ENCODE measurements at regions not wholly inside any gene's neighbourhood (a gene's known extent, or its start where the extent isn't known, plus 50 kb on each side); places are given as distances from the start of the nearest gene placed in this dataset.

DNA sequence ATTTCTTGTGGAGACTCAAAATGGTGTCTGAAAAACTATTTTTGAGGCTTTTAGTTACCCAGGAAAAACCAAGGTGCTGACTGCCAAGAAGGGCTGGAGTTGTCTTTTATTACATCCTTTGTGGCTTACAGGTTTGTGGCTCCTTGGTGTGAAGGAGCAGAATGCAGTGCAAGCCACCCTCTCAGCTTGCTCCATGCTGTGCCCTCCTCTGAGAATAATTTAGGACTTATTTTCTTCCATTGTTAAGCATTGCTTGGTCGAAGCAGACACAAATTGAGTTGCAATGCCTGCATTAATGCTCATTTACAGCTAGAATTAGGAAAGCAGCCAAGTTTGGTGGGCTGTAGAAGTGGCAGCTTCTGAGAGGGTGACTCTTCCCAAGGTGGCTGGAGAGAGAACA is 272.2 kb downstream of the KIF4B start:
- Histone ChIP-seq H3K27ac (no peak overlapping the region), H3K36me3 (no peaks in the 10 kb centered on the region), H3K9me3 (no peaks in the 10 kb centered on the region), H3K27me3 (no peaks in the 10 kb centered on the region), H3K4me1 (no peaks in the 10 kb centered on the region), H3K4me3 (no peak overlapping the region)
- TF ChIP-seq, protein P1, sequence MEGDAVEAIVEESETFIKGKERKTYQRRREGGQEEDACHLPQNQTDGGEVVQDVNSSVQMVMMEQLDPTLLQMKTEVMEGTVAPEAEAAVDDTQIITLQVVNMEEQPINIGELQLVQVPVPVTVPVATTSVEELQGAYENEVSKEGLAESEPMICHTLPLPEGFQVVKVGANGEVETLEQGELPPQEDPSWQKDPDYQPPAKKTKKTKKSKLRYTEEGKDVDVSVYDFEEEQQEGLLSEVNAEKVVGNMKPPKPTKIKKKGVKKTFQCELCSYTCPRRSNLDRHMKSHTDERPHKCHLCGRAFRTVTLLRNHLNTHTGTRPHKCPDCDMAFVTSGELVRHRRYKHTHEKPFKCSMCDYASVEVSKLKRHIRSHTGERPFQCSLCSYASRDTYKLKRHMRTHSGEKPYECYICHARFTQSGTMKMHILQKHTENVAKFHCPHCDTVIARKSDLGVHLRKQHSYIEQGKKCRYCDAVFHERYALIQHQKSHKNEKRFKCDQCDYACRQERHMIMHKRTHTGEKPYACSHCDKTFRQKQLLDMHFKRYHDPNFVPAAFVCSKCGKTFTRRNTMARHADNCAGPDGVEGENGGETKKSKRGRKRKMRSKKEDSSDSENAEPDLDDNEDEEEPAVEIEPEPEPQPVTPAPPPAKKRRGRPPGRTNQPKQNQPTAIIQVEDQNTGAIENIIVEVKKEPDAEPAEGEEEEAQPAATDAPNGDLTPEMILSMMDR (IDR thresholded peaks at IDR 0.05) = no peak
- TF ChIP-seq POLR2A (IDR thresholded peaks at IDR 0.05) (no peak), POLR2AphosphoS5 (IDR thresholded peaks at IDR 0.05) (no peak)
- no peak for DNase-seq (ENCODE audit: low spot score in 2 of 2)
- intact Hi-C loops (cut with DNase I; ENCODE audit: low total_unique reads) = loop anchor here (5.0 kb wide), 1 partner anchor 1392 kb away; no protein-coding TSS in a partner anchor

DNA sequence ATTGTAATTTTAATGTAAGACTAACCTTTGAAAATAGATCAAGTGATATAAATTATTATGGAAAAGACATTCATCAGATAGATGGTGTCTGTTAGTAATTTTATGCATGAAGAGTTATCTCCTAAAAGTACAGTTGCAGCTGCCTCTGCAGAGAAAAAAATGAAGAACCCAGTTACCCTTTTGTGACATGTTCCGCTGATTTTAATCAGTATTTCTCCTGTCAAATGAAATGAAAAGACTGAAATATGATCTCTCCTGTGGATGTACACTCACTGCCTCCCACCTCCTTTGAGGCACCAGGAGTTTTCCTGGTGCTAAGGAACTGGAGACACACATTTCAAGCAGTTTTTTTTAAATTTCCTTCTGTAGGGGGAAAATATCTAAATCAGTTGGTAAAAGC is 277.4 kb downstream of the KIF4B start:
- H3K4me1 ChIP-seq = no peaks in the 10 kb centered on the region
- no peak overlapping the region for H3K27ac ChIP-seq
- H3K9me3 ChIP-seq = no peaks in the 10 kb centered on the region
- no peak overlapping the region for H3K4me3 ChIP-seq
- no peaks in the 10 kb centered on the region for H3K27me3 ChIP-seq
- no peak for TF ChIP-seq POLR2A (IDR thresholded peaks at IDR 0.05)
- TF ChIP-seq, protein P1 (IDR thresholded peaks at IDR 0.05) = no peak
- TF ChIP-seq POLR2AphosphoS5 (IDR thresholded peaks at IDR 0.05) = no peak
- no peak for DNase-seq (ENCODE audit: low spot score in 2 of 2)
- intact Hi-C loops (cut with DNase I; ENCODE audit: low total_unique reads) = no loop called here
- H3K36me3 ChIP-seq = no peaks in the 10 kb centered on the region

DNA sequence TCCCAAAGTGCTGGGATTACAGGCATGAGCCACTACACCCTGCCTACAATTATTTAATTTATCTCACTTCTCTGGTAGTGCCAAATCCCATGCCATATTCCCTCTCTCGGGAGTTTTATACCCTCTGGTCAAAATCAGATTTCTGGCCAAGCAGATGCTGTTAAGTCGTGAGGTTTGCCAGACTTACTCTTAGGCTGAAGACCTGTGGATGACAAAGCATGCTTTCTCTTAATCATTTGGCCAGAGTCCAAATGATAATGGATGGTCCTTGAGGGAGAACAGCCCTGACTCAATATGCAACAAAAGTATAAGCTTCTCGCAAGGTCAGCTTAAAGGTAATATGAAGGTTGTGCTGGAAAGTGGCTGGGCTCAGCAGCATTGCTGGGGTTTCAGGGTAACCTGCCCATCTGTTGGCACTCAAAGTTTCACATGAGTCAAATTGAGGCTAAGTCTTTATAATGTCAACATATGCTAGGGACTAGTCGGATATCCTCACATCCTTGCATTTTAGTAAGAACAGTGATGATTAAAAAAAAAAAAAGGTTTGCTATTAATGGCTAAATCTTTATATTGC is 280.1 kb downstream of the KIF4B start:
- Histone ChIP-seq H3K27ac (no peak overlapping the region), H3K4me1 (no peaks in the 10 kb centered on the region), H3K9me3 (no peaks in the 10 kb centered on the region), H3K27me3 (no peaks in the 10 kb centered on the region), H3K36me3 (no peaks in the 10 kb centered on the region), H3K4me3 (no peak overlapping the region)
- intact Hi-C loops (cut with DNase I; ENCODE audit: low total_unique reads) = no loop called here
- no peak for TF ChIP-seq POLR2A (IDR thresholded peaks at IDR 0.05)
- TF ChIP-seq, protein P1 (IDR thresholded peaks at IDR 0.05) = no peak
- DNase-seq (ENCODE audit: low spot score in 2 of 2) = no peak

DNA sequence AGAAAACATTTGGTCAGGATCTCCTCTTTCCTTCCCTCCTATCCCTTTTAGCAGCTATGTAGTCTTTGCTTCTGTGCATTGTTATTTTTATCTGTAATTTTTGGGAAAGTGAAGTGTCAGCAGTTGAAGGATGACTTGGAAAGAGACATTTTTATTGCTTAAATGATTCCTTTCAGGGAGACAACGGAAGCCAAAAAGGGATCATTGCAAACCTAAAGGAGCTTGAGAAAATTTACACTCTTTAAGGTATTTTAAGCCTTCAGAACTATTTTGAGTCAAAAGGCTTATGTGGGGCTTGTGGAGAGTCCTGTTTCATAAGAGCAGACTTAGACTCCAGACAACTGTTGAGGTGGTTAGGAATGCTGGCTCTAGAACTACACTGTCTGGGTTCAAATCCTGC is 281.6 kb downstream of the KIF4B start:
- intact Hi-C loops (cut with DNase I; ENCODE audit: low total_unique reads) = no loop called here
- no peak for TF ChIP-seq POLR2A (IDR thresholded peaks at IDR 0.05)
- TF ChIP-seq POLR2AphosphoS5 (IDR thresholded peaks at IDR 0.05) = no peak
- TF ChIP-seq, protein P1 (IDR thresholded peaks at IDR 0.05) = no peak

DNA sequence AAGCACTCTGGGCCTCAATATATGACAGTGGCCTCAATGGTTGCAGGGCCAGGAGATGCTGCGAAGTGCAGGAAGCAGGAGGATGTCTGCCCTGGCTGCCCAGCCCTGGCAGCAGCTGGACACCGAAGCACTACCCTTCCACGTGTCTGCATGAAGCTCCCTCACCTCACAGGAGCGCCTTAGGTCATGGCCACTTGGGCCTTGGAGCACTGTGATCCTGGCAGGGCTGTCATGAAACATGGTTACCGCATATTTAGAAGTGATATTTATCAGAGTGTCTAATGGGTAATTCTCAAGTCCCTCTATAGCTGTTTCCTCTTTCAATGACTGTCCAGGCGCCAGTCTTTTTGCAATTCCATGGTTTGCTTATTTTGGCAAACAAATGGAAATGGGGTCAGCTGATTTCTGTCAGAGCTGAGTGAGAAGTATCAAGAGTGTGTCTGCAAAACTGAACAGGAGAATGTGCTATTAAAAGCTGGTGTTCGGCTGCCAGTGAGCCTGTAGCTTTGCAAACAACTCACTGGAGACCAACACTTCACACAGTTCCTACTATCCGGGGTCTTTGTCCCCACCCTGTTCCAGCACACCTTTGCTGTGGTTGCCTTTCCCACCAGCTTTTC is 285.9 kb downstream of the KIF4B start:
- intact Hi-C loops (cut with DNase I; ENCODE audit: low total_unique reads) = no loop called here
- H3K36me3 ChIP-seq = no peaks in the 10 kb centered on the region
- H3K4me3 ChIP-seq = no peak overlapping the region
- no peak for DNase-seq (ENCODE audit: low spot score in 2 of 2)
- no peaks in the 10 kb centered on the region for H3K9me3 ChIP-seq
- TF ChIP-seq POLR2A (IDR thresholded peaks at IDR 0.05) (no peak), POLR2AphosphoS5 (IDR thresholded peaks at IDR 0.05) (no peak)
- TF ChIP-seq, protein P1 (IDR thresholded peaks at IDR 0.05) = no peak
- H3K4me1 ChIP-seq = no peaks in the 10 kb centered on the region
- no peak overlapping the region for H3K27ac ChIP-seq
- H3K27me3 ChIP-seq = no peaks in the 10 kb centered on the region

More for the DNA sequence above, 281.6 kb downstream of the KIF4B start:
- Histone ChIP-seq H3K4me3 (no peak overlapping the region), H3K36me3 (no peaks in the 10 kb centered on the region), H3K4me1 (no peaks in the 10 kb centered on the region), H3K27me3 (no peaks in the 10 kb centered on the region), H3K9me3 (no peaks in the 10 kb centered on the region), H3K27ac (no peak overlapping the region)
- no peak for DNase-seq (ENCODE audit: low spot score in 2 of 2)
